MM.1S (cell line): ENCODE measurements at regions not wholly inside any gene's neighbourhood (a gene's known extent, or its start where the extent isn't known, plus 50 kb on each side); places are given as distances from the start of the nearest gene placed in this dataset.

Experiments
- DNase-seq: peaks from one replicate; pipeline ENCODE4 v3.0.0-alpha.2; 2015
- H2AFZ ChIP-seq: fragments of 300-600 bp; sonication (generic); 2 replicates; pipeline ENCODE4 v1.6.0; 2016; ENCODE audit warnings: antibody characterized with exemption, low read length
- H3F3A ChIP-seq: fragments of 300-600 bp; sonication (generic); 2 replicates; pipeline ENCODE4 v1.6.1; 2016; ENCODE audit warnings: mild to moderate bottlenecking, antibody characterized with exemption, low read length, moderate library complexity, mixed read lengths; ENCODE audit not compliant: insufficient read depth
- H3K27ac ChIP-seq: fragments of 300-600 bp; sonication (generic); 2 replicates; pipeline ENCODE4 v1.5.1; 2016; ENCODE audit warnings: mild to moderate bottlenecking, low read length
- H3K27me3 ChIP-seq: fragments of 300-600 bp; sonication (generic); replicated peaks from 2 replicates; pipeline ENCODE4 v1.6.0; 2016; ENCODE audit warnings: low read length; ENCODE audit not compliant: insufficient read depth
- H3K36me3 ChIP-seq: fragments of 300-600 bp; sonication (generic); replicated peaks from 2 replicates; pipeline ENCODE4 v1.6.1; 2016; ENCODE audit warnings: mild to moderate bottlenecking, low read length, mixed read lengths; ENCODE audit not compliant: insufficient read depth
- H3K4me1 ChIP-seq: fragments of 300-600 bp; sonication (generic); 2 replicates; pipeline ENCODE4 v1.6.1; 2016; ENCODE audit warnings: low read length, mixed read lengths
- H3K4me2 ChIP-seq: fragments of 300-600 bp; sonication (generic); 2 replicates; pipeline ENCODE4 v1.6.0; 2016; ENCODE audit warnings: low read depth, low read length
- H3K4me3 ChIP-seq: fragments of 300-600 bp; sonication (generic); 2 replicates; pipeline ENCODE4 v1.5.1; 2016; ENCODE audit warnings: low read length, mixed read lengths
- H3K79me2 ChIP-seq: fragments of 300-600 bp; sonication (generic); 2 replicates; pipeline ENCODE4 v1.6.1; 2016; ENCODE audit warnings: mixed run types, low read length, mixed read lengths
- H3K9ac ChIP-seq: fragments of 300-600 bp; sonication (generic); 2 replicates; pipeline ENCODE4 v1.6.1; 2016; ENCODE audit warnings: low read length, mixed read lengths
- H3K9me2 ChIP-seq: fragments of 300-600 bp; sonication (generic); replicated peaks from 2 replicates; pipeline ENCODE4 v1.6.1; 2016; ENCODE audit warnings: mild to moderate bottlenecking, low read length, mixed read lengths; ENCODE audit not compliant: insufficient read depth
- H3K9me3 ChIP-seq: fragments of 300-600 bp; sonication (generic); replicated peaks from 2 replicates; pipeline ENCODE4 v1.6.1; 2016; ENCODE audit warnings: mild to moderate bottlenecking, low read length, mixed read lengths; ENCODE audit not compliant: insufficient read depth
- H4K20me1 ChIP-seq: fragments of 300-600 bp; sonication (generic); 2 replicates; pipeline ENCODE4 v1.6.1; 2016; ENCODE audit warnings: mild to moderate bottlenecking, low read length, moderate library complexity, mixed read lengths; ENCODE audit not compliant: insufficient read depth
- CTCF ChIP-seq: fragments of 300-600 bp; sonication (generic); IDR thresholded peaks from 2 replicates; pipeline ENCODE4 v1.5.1; 2016; ENCODE audit warnings: antibody characterized with exemption, low read length, mixed read lengths
- EZH2 ChIP-seq: fragments of 300-600 bp; sonication (generic); optimal IDR thresholded peaks from 2 replicates; pipeline ENCODE3; 2017; ENCODE audit warnings: low read depth, mild to moderate bottlenecking, antibody characterized with exemption, low read length, mixed read lengths
- EZH2phosphoT487 ChIP-seq: fragments of 300-600 bp; sonication (generic); IDR thresholded peaks from 2 replicates; pipeline ENCODE4 v1.6.1; 2018; ENCODE audit warnings: antibody characterized with exemption, low read length

GRCh38 chr7:32326078-32326477 is 164.1 kb downstream of the LSM5 start:
- H3K4me3 ChIP-seq, result no peak overlapping the region
- no peaks in the 10 kb centered on the region for H3K9me3 ChIP-seq
- no peaks in the 10 kb centered on the region for H3F3A ChIP-seq
- no peaks in the 10 kb centered on the region for H3K79me2 ChIP-seq
- no peak overlapping the region for H3K9ac ChIP-seq
- no peak overlapping the region for H3K4me2 ChIP-seq
- no peaks in the 10 kb centered on the region for H3K9me2 ChIP-seq
- no peak for TF ChIP-seq CTCF
- no peak for TF ChIP-seq EZH2
- TF ChIP-seq EZH2phosphoT487, result no peak
- H3K27me3 ChIP-seq, result no peaks in the 10 kb centered on the region
- H3K4me1 ChIP-seq, result no peaks in the 10 kb centered on the region
- no peak overlapping the region for H3K27ac ChIP-seq
- H4K20me1 ChIP-seq, result no peaks in the 10 kb centered on the region
- H3K36me3 ChIP-seq, result no peaks in the 10 kb centered on the region
- no peak overlapping the region for H2AFZ ChIP-seq
- DNase-seq, result no peak

- Histone ChIP-seq H3K9ac (no peak overlapping the region), H3K4me3 (no peak overlapping the region), H3K9me3 (no peaks in the 10 kb centered on the region), H3K9me2 (no peaks in the 10 kb centered on the region), H3F3A (no peaks in the 10 kb centered on the region), H3K4me1 (no peaks in the 10 kb centered on the region), H3K27ac (no peak overlapping the region), H3K79me2 (no peaks in the 10 kb centered on the region), H3K27me3 (no peaks in the 10 kb centered on the region), H3K36me3 (no peaks in the 10 kb centered on the region), H3K4me2 (no peak overlapping the region), H2AFZ (no peak overlapping the region), H4K20me1 (no peaks in the 10 kb centered on the region)
- TF ChIP-seq EZH2, result no peak
- no peak for TF ChIP-seq CTCF
- no peak for TF ChIP-seq EZH2phosphoT487
- DNase-seq, result no peak
Observed at GRCh38 chr7:32323712-32324111, 166.5 kb downstream of the LSM5 start.

- no peak overlapping the region for H3K4me2 ChIP-seq
- H2AFZ ChIP-seq, result no peak overlapping the region
- H3K27ac ChIP-seq, result no peak overlapping the region
Observed at GRCh38 chr7:32319012-32319382, 171.2 kb downstream of the LSM5 start.

More at GRCh38 chr7:32319012-32319382, 171.2 kb downstream of the LSM5 start:
- Histone ChIP-seq H3K79me2 (no peaks in the 10 kb centered on the region), H4K20me1 (no peaks in the 10 kb centered on the region), H3K9me2 (no peaks in the 10 kb centered on the region), H3K9ac (no peak overlapping the region), H3K9me3 (no peaks in the 10 kb centered on the region), H3K4me1 (no peaks in the 10 kb centered on the region), H3K36me3 (no peaks in the 10 kb centered on the region), H3K27me3 (no peaks in the 10 kb centered on the region), H3F3A (no peaks in the 10 kb centered on the region), H3K4me3 (no peak overlapping the region)
- DNase-seq, result no peak
- TF ChIP-seq EZH2, result no peak
- no peak for TF ChIP-seq EZH2phosphoT487
- TF ChIP-seq CTCF, result no peak
